ENCODE measurements at regions not wholly inside any gene's neighbourhood (a gene's known extent, or its start where the extent isn't known, plus 50 kb on each side); places are given as distances from the start of the nearest gene placed in this dataset.
A peak's percentile ranks its signal among the peaks of the same experiment; 100 is the strongest.

GRCh38 chr4:110967936-110968335 is 345.1 kb upstream of the PITX2 start:
- H3K36me3 ChIP-seq (ENCODE audit: insufficient read depth), result no peaks in the 10 kb centered on the region
- H2AFZ ChIP-seq (ENCODE audit: low read depth), result no peak overlapping the region
- TF ChIP-seq CTCF (conservative IDR thresholded peaks at IDR 0.05; ENCODE audit: low read depth, low read length), result no peak

GRCh38 chr4:110970642-110971041 is 347.8 kb upstream of the PITX2 start:
- Histone ChIP-seq H3K4me3 (IDR thresholded peaks at IDR 0.05; ENCODE audit: insufficient read depth, low read depth, low read length) (no peak overlapping the region), H3K4me1 (ENCODE audit: low read depth, poor library complexity, severe bottlenecking) (no peaks in the 10 kb centered on the region), H3K36me3 (ENCODE audit: insufficient read depth) (no peaks in the 10 kb centered on the region), H3K27ac (no peak overlapping the region), H3K9ac (no peak overlapping the region), H3K27me3 (ENCODE audit: insufficient read depth, low read depth) (no peaks in the 10 kb centered on the region), H3K4me2 (no peak overlapping the region), H4K20me1 (ENCODE audit: insufficient read depth) (no peaks in the 10 kb centered on the region), H3K79me2 (ENCODE audit: insufficient read depth, low read depth) (no peaks in the 10 kb centered on the region), H2AFZ (ENCODE audit: low read depth) (no peak overlapping the region)
- TF ChIP-seq CTCF (conservative IDR thresholded peaks at IDR 0.05; ENCODE audit: low read depth, low read length), result peak; percentile 80

More at GRCh38 chr4:110967936-110968335, 345.1 kb upstream of the PITX2 start:
- Histone ChIP-seq H4K20me1 (ENCODE audit: insufficient read depth) (no peaks in the 10 kb centered on the region), H3K4me2 (no peak overlapping the region), H3K9ac (no peak overlapping the region), H3K79me2 (ENCODE audit: insufficient read depth, low read depth) (no peaks in the 10 kb centered on the region), H3K4me3 (IDR thresholded peaks at IDR 0.05; ENCODE audit: insufficient read depth, low read depth, low read length) (no peak overlapping the region), H3K4me1 (ENCODE audit: low read depth, poor library complexity, severe bottlenecking) (no peaks in the 10 kb centered on the region), H3K27ac (no peak overlapping the region), H3K27me3 (ENCODE audit: insufficient read depth, low read depth) (no peaks in the 10 kb centered on the region)

GRCh38 chr4:110975338-110975737 is 352.5 kb upstream of the PITX2 start:
- no peaks in the 10 kb centered on the region for H3K4me1 ChIP-seq (ENCODE audit: low read depth, poor library complexity, severe bottlenecking)
- H3K27ac ChIP-seq, result no peak overlapping the region
- H3K36me3 ChIP-seq (ENCODE audit: insufficient read depth), result no peaks in the 10 kb centered on the region
- no peaks in the 10 kb centered on the region for H3K27me3 ChIP-seq (ENCODE audit: insufficient read depth, low read depth)
- no peaks in the 10 kb centered on the region for H3K79me2 ChIP-seq (ENCODE audit: insufficient read depth, low read depth)
- H3K4me3 ChIP-seq (IDR thresholded peaks at IDR 0.05; ENCODE audit: insufficient read depth, low read depth, low read length), result no peak overlapping the region
- TF ChIP-seq CTCF (conservative IDR thresholded peaks at IDR 0.05; ENCODE audit: low read depth, low read length), result no peak
- H3K4me2 ChIP-seq, result no peak overlapping the region
- H4K20me1 ChIP-seq (ENCODE audit: insufficient read depth), result no peaks in the 10 kb centered on the region
- no peak overlapping the region for H2AFZ ChIP-seq (ENCODE audit: low read depth)
- no peak overlapping the region for H3K9ac ChIP-seq

- Histone ChIP-seq H3K27me3 (ENCODE audit: insufficient read depth, low read depth) (no peaks in the 10 kb centered on the region), H3K4me3 (IDR thresholded peaks at IDR 0.05; ENCODE audit: insufficient read depth, low read depth, low read length) (no peak overlapping the region), H3K27ac (no peak overlapping the region), H3K9ac (no peak overlapping the region), H3K4me1 (ENCODE audit: low read depth, poor library complexity, severe bottlenecking) (no peaks in the 10 kb centered on the region), H4K20me1 (ENCODE audit: insufficient read depth) (no peaks in the 10 kb centered on the region), H2AFZ (ENCODE audit: low read depth) (no peak overlapping the region), H3K36me3 (ENCODE audit: insufficient read depth) (no peaks in the 10 kb centered on the region), H3K79me2 (ENCODE audit: insufficient read depth, low read depth) (no peaks in the 10 kb centered on the region), H3K4me2 (no peak overlapping the region)
- TF ChIP-seq CTCF (conservative IDR thresholded peaks at IDR 0.05; ENCODE audit: low read depth, low read length), result no peak
Measured at GRCh38 chr4:110977554-110977953, 354.7 kb upstream of the PITX2 start.
